ENCODE measurements at regions not wholly inside any gene's neighbourhood (a gene's known extent, or its start where the extent isn't known, plus 50 kb on each side); places are given as distances from the start of the nearest gene placed in this dataset.
"Not testable (repeated sequence)": the region's sequence is repeated elsewhere in the genome, so short reads cannot be mapped to it uniquely, and the experiment has no call there.

- peak; percentile 41 for DNase-seq (ENCODE audit: low read depth, low spot score)
Observed at GRCh38 chr2:182548031-182548950, 121.5 kb upstream of the PDE1A start.

- DNase-seq (ENCODE audit: low read depth, low spot score): no peak
Observed at GRCh38 chr2:182550234-182550633, 123.4 kb upstream of the PDE1A start.

- DNase-seq (ENCODE audit: low read depth, low spot score): not testable (repeated sequence)
Observed at GRCh38 chr2:182552232-182552631, 125.4 kb upstream of the PDE1A start.

GRCh38 chr2:182552785-182553184 lies 125.9 kb upstream of the PDE1A start:
- DNase-seq (ENCODE audit: low read depth, low spot score): not testable (repeated sequence)

- no peak for DNase-seq (ENCODE audit: low read depth, low spot score)
Observed at GRCh38 chr2:182553483-182553882, 126.6 kb upstream of the PDE1A start.

- DNase-seq (ENCODE audit: low read depth, low spot score): no peak
Observed at GRCh38 chr2:182554950-182555349, 128.1 kb upstream of the PDE1A start.

GRCh38 chr2:182558564-182558963 lies 131.7 kb upstream of the PDE1A start:
- DNase-seq (ENCODE audit: low read depth, low spot score): no peak

- no peak for DNase-seq (ENCODE audit: low read depth, low spot score)
Observed at GRCh38 chr2:182559623-182560022, 132.8 kb upstream of the PDE1A start.

GRCh38 chr2:182565911-182566567 lies 139.2 kb upstream of the PDE1A start:
- no peak for DNase-seq (ENCODE audit: low read depth, low spot score)

GRCh38 chr2:182573553-182573952 lies 142.5 kb upstream of the DNAJC10 start:
- DNase-seq (ENCODE audit: low read depth, low spot score): no peak

- DNase-seq (ENCODE audit: low read depth, low spot score): no peak
Observed at GRCh38 chr2:182577816-182578215, 138.2 kb upstream of the DNAJC10 start.

GRCh38 chr2:182581196-182581935 lies 134.7 kb upstream of the DNAJC10 start:
- DNase-seq (ENCODE audit: low read depth, low spot score): peak; percentile 67

GRCh38 chr2:182584462-182584861 lies 131.6 kb upstream of the DNAJC10 start:
- no peak for DNase-seq (ENCODE audit: low read depth, low spot score)

- no peak for DNase-seq (ENCODE audit: low read depth, low spot score)
Observed at GRCh38 chr2:182585001-182585400, 131.1 kb upstream of the DNAJC10 start.

- DNase-seq (ENCODE audit: low read depth, low spot score): no peak
Observed at GRCh38 chr2:182585430-182585829, 130.6 kb upstream of the DNAJC10 start.

GRCh38 chr2:182586426-182586825 lies 129.6 kb upstream of the DNAJC10 start:
- no peak for DNase-seq (ENCODE audit: low read depth, low spot score)

GRCh38 chr2:182587831-182588230 lies 128.2 kb upstream of the DNAJC10 start:
- peak; percentile 87 for DNase-seq (ENCODE audit: low read depth, low spot score)

GRCh38 chr2:182589121-182589520 lies 126.9 kb upstream of the DNAJC10 start:
- no peak for DNase-seq (ENCODE audit: low read depth, low spot score)

- no peak for DNase-seq (ENCODE audit: low read depth, low spot score)
Observed at GRCh38 chr2:182591774-182592173, 124.3 kb upstream of the DNAJC10 start.

GRCh38 chr2:182592691-182593393 lies 123.2 kb upstream of the DNAJC10 start:
- DNase-seq (ENCODE audit: low read depth, low spot score): no peak

- DNase-seq (ENCODE audit: low read depth, low spot score): peak; percentile 62
Observed at GRCh38 chr2:182593394-182593975, 122.6 kb upstream of the DNAJC10 start.
